ENCODE measurements at regions not wholly inside any gene's neighbourhood (a gene's known extent, or its start where the extent isn't known, plus 50 kb on each side); places are given as distances from the start of the nearest gene placed in this dataset.

- Mint-ChIP-seq H3K4me3 (no peak overlapping the region), H3K9me3 (peaks cover 8% of the 10 kb centered on the region), H3K36me3 (no peaks in the 10 kb centered on the region), H3K27ac (no peak overlapping the region), H3K4me1 (peaks cover 7% of the 10 kb centered on the region), H3K27me3 (ENCODE audit: low read depth) (no peaks in the 10 kb centered on the region)
- DNase-seq (ENCODE audit: low spot score) (no peak), ATAC-seq (no peak)
- ChIA-PET CTCF (no interaction called here), POLR2A (no interaction called here)
- TF ChIP-seq EMX1 (CRISPR knock-in tag; IDR thresholded peaks at IDR 0.05) (no peak), ZNF416 (CRISPR knock-in tag; IDR thresholded peaks at IDR 0.05) (no peak), ARID4B (CRISPR knock-in tag; IDR thresholded peaks at IDR 0.05; ENCODE audit: borderline replicate concordance) (no peak), GRHL2 (CRISPR knock-in tag; IDR thresholded peaks at IDR 0.05; ENCODE audit: insufficient replicate concordance, severe bottlenecking) (no peak), ZNF396 (CRISPR knock-in tag; IDR thresholded peaks at IDR 0.05; ENCODE audit: borderline replicate concordance) (no peak), KAT7 (CRISPR knock-in tag; IDR thresholded peaks at IDR 0.05; ENCODE audit: borderline replicate concordance) (no peak), USF2 (CRISPR knock-in tag; IDR thresholded peaks at IDR 0.05) (no peak), STAT6 (CRISPR knock-in tag; conservative IDR thresholded peaks at IDR 0.05; ENCODE audit: low read depth) (no peak), ZNF425 (CRISPR knock-in tag; conservative IDR thresholded peaks at IDR 0.05) (no peak), ERG (CRISPR knock-in tag; IDR thresholded peaks at IDR 0.05) (no peak), ZSCAN18 (CRISPR knock-in tag; IDR thresholded peaks at IDR 0.05) (no peak), IRF2 (CRISPR knock-in tag; IDR thresholded peaks at IDR 0.05; ENCODE audit: borderline replicate concordance, low read depth) (no peak)
Measured at GRCh38 chr12:47417121-47417520, 288.7 kb downstream of the RPAP3 start.

Data from WTC11 (cell line).